Endothelial cell of umbilical vein (primary cell): ENCODE measurements at regions not wholly inside any gene's neighbourhood (a gene's known extent, or its start where the extent isn't known, plus 50 kb on each side); places are given as distances from the start of the nearest gene placed in this dataset.

Experiments used
- BruUV-seq: library from RNA; stranded (reverse); fragments of 400-500 nt; replicated peaks from 2 replicates; lab custom pipeline; 2021; lab: Mats Ljungman, UMichigan
- CTCF ChIA-PET: fragments of 300-600, 350-600 bp; sonication (Branson Sonifier 250); formaldehyde crosslinking; loops from one replicate; lab custom pipeline; 2021; ENCODE audit warnings: antibody characterized with exemption, inconsistent platforms; lab: Charles Lee
- POLR2A ChIA-PET: fragments of 300-600, 350-600 bp; sonication (Branson Sonifier 250); formaldehyde crosslinking; loops from one replicate; lab custom pipeline; 2021; ENCODE audit warnings: antibody characterized with exemption, inconsistent platforms; lab: Charles Lee
- DNase-seq: peaks from one replicate; pipeline ENCODE4 v3.0.0-alpha.2; 2011; ENCODE audit warnings: low read depth, low spot score
- FAIRE-seq: peaks from 2 replicates; lab custom pipeline; 2011; peaks lifted over from hg19 to GRCh38; lab: Jason Lieb, UNC
- H2AFZ ChIP-seq: 2 replicates; pipeline ENCODE4 v1.6.0; 2012; ENCODE audit warnings: low read depth, low read length, control low read depth, inconsistent platforms
- H3K27ac ChIP-seq: 2 replicates; pipeline ENCODE4 v1.5.1; 2011; ENCODE audit warnings: low read depth, mild to moderate bottlenecking, control low read depth, low read length, moderate library complexity; ENCODE audit not compliant: insufficient read depth
- H3K27me3 ChIP-seq, 2 experiments: 2 replicates each; pipeline versions ENCODE4 v1.6.0 to v1.6.1; 2011; ENCODE audit warnings: low read length in 2 of 2, mixed read lengths in 1 of 2; ENCODE audit not compliant: control insufficient read depth in 2 of 2, insufficient read depth in 2 of 2
- H3K36me3 ChIP-seq, 2 experiments: 2 replicates in 1 of 2; 3 replicates in 1 of 2; pipeline ENCODE4 v1.5.1; 2011; ENCODE audit warnings: low read length in 2 of 2, mild to moderate bottlenecking in 1 of 2, moderate library complexity in 1 of 2; ENCODE audit not compliant: control insufficient read depth in 2 of 2, insufficient read depth in 2 of 2; ENCODE audit errors: extremely low read depth in 1 of 2
- H3K4me1 ChIP-seq: 3 replicates; pipeline ENCODE4 v1.5.1; 2011; ENCODE audit warnings: mild to moderate bottlenecking, low read length; ENCODE audit not compliant: control insufficient read depth, insufficient read depth; ENCODE audit errors: extremely low read depth
- H3K4me2 ChIP-seq: 2 replicates; pipeline ENCODE4 v1.6.1; 2011; ENCODE audit warnings: low read length, control low read depth, mixed read lengths; ENCODE audit not compliant: insufficient read depth
- H3K4me3 ChIP-seq, 3 experiments: fragments of 200-600 bp in 1 of 3; sonication (generic), shearing (Covaris generic) in 1 of 3; replicated peaks in 1 of 3; 2 replicates each; pipeline ENCODE4 v1.5.1; 2011 to 2016; ENCODE audit warnings: control low read depth in 3 of 3, low read length in 3 of 3, mild to moderate bottlenecking in 2 of 3, inconsistent platforms in 1 of 3, low read depth in 1 of 3, moderate library complexity in 1 of 3; ENCODE audit not compliant: insufficient read depth in 1 of 3
- H3K79me2 ChIP-seq: 2 replicates; pipeline ENCODE4 v1.6.0; 2012; ENCODE audit warnings: low read length, inconsistent platforms; ENCODE audit not compliant: control insufficient read depth, insufficient read depth
- H3K9ac ChIP-seq: replicated peaks from 2 replicates; pipeline ENCODE3; 2011; ENCODE audit warnings: low read length, control low read depth; ENCODE audit not compliant: insufficient read depth; ENCODE audit errors: extremely low read depth
- H3K9me1 ChIP-seq: replicated peaks from 3 replicates; pipeline ENCODE4 v1.6.0; 2011; ENCODE audit warnings: mild to moderate bottlenecking, low read length; ENCODE audit not compliant: control insufficient read depth, insufficient read depth; ENCODE audit errors: extremely low read depth
- H3K9me3 ChIP-seq: replicated peaks from 2 replicates; pipeline ENCODE4 v1.5.1; 2012; ENCODE audit warnings: low read length, inconsistent platforms; ENCODE audit not compliant: control insufficient read depth, insufficient read depth
- H4K20me1 ChIP-seq: replicated peaks from 2 replicates; pipeline ENCODE3; 2011; ENCODE audit warnings: mild to moderate bottlenecking, low read length; ENCODE audit not compliant: control insufficient read depth, insufficient read depth; ENCODE audit errors: extremely low read depth
- EZH2 ChIP-seq: IDR thresholded peaks from 2 replicates; pipeline ENCODE4 v1.6.1; 2012; ENCODE audit warnings: borderline replicate concordance, low read depth, mild to moderate bottlenecking, moderate library complexity, low read length, inconsistent platforms; ENCODE audit not compliant: severe bottlenecking
- FOS ChIP-seq: IDR thresholded peaks from 2 replicates; pipeline ENCODE4 v1.6.1; 2011; ENCODE audit warnings: mild to moderate bottlenecking, low read length, moderate library complexity, borderline replicate concordance; ENCODE audit not compliant: insufficient read depth
- GATA2 ChIP-seq: IDR thresholded peaks from 2 replicates; pipeline ENCODE4 v1.7.0; 2011; ENCODE audit warnings: low read depth, mild to moderate bottlenecking, moderate library complexity, mixed read lengths, low read length; ENCODE audit not compliant: insufficient read length, insufficient read depth
- JUN ChIP-seq: IDR thresholded peaks from 2 replicates; pipeline ENCODE4 v1.6.1; 2011; ENCODE audit warnings: borderline replicate concordance, low read depth; ENCODE audit not compliant: insufficient read length, insufficient read depth
- MYC ChIP-seq: IDR thresholded peaks from one replicate; pipeline ENCODE4 v1.6.1; 2011; ENCODE audit warnings: mild to moderate bottlenecking, low read depth, low read length
- POLR2A ChIP-seq: IDR thresholded peaks from 2 replicates; pipeline ENCODE4 v1.6.1; 2012; ENCODE audit warnings: low read depth, mild to moderate bottlenecking, control low read depth, low read length
- POLR2AphosphoS5 ChIP-seq: IDR thresholded peaks from 2 replicates; pipeline ENCODE4 v1.6.1; 2012; ENCODE audit warnings: low read depth, mild to moderate bottlenecking, control low read depth, low read length, moderate library complexity; ENCODE audit not compliant: insufficient read depth
- dilution Hi-C: fragments of 300-500 bp; cut with MboI; formaldehyde crosslinking; loops from one replicate; pipeline ENCODE4 v1.15.0; 2019; ENCODE audit warnings: low sequenced_read_pairs; ENCODE audit not compliant: extremely low pct_ligation_motif_present
- intact Hi-C: fragments of 100-400 bp; cut with micrococcal nuclease; formaldehyde crosslinking; loops from one replicate; pipeline ENCODE4 v1.10.0; 2022
- TF ChIP-seq, protein P1 (sequence below), 2 donors: IDR thresholded peaks; 1 replicate in 1 of 2; 2 replicates in 1 of 2; pipeline ENCODE4 v1.5.1; 2011; ENCODE audit warnings: low read length in 2 of 2, mild to moderate bottlenecking in 2 of 2, moderate library complexity in 2 of 2, control low read depth in 1 of 2, inconsistent platforms in 1 of 2, low read depth in 1 of 2; ENCODE audit not compliant: insufficient read depth in 1 of 2; ENCODE audit errors: extremely low read depth in 1 of 2
- TF ChIP-seq, protein P2 (sequence below): IDR thresholded peaks from 2 replicates; pipeline ENCODE4 v1.6.1; 2011; ENCODE audit not compliant: insufficient read depth, insufficient read length

GRCh38 chr13:30367296-30367695, 55.0 kb upstream of the UBE2L5 start:
- POLR2A ChIA-PET: no interaction called here
- CTCF ChIA-PET: interaction anchor here (0.9 to 2.1 kb wide), 2 partner anchors 12 to 235 kb away, joined by 4 to 5 read pairs; no protein-coding TSS in a partner anchor

More at GRCh38 chr13:30367296-30367695, 55.0 kb upstream of the UBE2L5 start:
- Histone ChIP-seq H3K27me3 (no peaks in the 10 kb centered on the region), H3K27ac (no peak overlapping the region), H3K79me2 (no peaks in the 10 kb centered on the region), H3K4me2 (no peak overlapping the region), H3K9me1 (no peaks in the 10 kb centered on the region), H3K4me3 (no peak overlapping the region), H3K9me3 (no peaks in the 10 kb centered on the region), H2AFZ (no peak overlapping the region), H4K20me1 (no peaks in the 10 kb centered on the region), H3K4me1 (peaks cover 29% of the 10 kb centered on the region), H3K36me3 (no peaks in the 10 kb centered on the region), H3K9ac (no peak overlapping the region)
- BruUV-seq: no TSS peak
- dilution Hi-C loops (no loop called here), intact Hi-C loops (loop anchor here (10.0 kb wide), 1 partner anchor 678 kb away; no protein-coding TSS in a partner anchor)
- no peak for DNase-seq
- FAIRE-seq: no peak
- TF ChIP-seq POLR2A: no peak
- TF ChIP-seq, protein P1, sequence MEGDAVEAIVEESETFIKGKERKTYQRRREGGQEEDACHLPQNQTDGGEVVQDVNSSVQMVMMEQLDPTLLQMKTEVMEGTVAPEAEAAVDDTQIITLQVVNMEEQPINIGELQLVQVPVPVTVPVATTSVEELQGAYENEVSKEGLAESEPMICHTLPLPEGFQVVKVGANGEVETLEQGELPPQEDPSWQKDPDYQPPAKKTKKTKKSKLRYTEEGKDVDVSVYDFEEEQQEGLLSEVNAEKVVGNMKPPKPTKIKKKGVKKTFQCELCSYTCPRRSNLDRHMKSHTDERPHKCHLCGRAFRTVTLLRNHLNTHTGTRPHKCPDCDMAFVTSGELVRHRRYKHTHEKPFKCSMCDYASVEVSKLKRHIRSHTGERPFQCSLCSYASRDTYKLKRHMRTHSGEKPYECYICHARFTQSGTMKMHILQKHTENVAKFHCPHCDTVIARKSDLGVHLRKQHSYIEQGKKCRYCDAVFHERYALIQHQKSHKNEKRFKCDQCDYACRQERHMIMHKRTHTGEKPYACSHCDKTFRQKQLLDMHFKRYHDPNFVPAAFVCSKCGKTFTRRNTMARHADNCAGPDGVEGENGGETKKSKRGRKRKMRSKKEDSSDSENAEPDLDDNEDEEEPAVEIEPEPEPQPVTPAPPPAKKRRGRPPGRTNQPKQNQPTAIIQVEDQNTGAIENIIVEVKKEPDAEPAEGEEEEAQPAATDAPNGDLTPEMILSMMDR (IDR thresholded peaks at IDR 0.05; ENCODE audit: extremely low read depth in 1 of 2, insufficient read depth in 1 of 2, low read depth in 1 of 2, low read length in 2 of 2): no peak
- TF ChIP-seq EZH2: no peak
- no peak for TF ChIP-seq MYC
- TF ChIP-seq POLR2AphosphoS5: no peak
- TF ChIP-seq, protein P2, sequence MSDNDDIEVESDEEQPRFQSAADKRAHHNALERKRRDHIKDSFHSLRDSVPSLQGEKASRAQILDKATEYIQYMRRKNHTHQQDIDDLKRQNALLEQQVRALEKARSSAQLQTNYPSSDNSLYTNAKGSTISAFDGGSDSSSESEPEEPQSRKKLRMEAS: no peak
- no peak for TF ChIP-seq FOS
- no peak for TF ChIP-seq JUN
- TF ChIP-seq GATA2: no peak
